SU-DHL-6 (cell line): ENCODE measurements at regions not wholly inside any gene's neighbourhood (a gene's known extent, or its start where the extent isn't known, plus 50 kb on each side); places are given as distances from the start of the nearest gene placed in this dataset.

Experiments used
- H2AFZ ChIP-seq: fragments of 200-600 bp; sonication (generic); 2 replicates; pipeline ENCODE4 v1.6.1; 2014; ENCODE audit warnings: low read depth, mild to moderate bottlenecking, moderate library complexity, mixed read lengths, antibody characterized with exemption, low read length; ENCODE audit not compliant: severe bottlenecking
- H3F3A ChIP-seq: fragments of 200-600 bp; shearing (Covaris generic); 2 replicates; pipeline ENCODE4 v1.6.0; 2016; ENCODE audit warnings: antibody characterized with exemption, mild to moderate bottlenecking; ENCODE audit not compliant: insufficient read depth
- H3K27ac ChIP-seq: fragments of 200-600 bp; sonication (generic); 2 replicates; pipeline ENCODE4 v1.5.1; 2016; ENCODE audit warnings: low read depth, mild to moderate bottlenecking, low read length, moderate library complexity, mixed read lengths
- H3K27me3 ChIP-seq: fragments of 200-600 bp; sonication (generic), shearing (Covaris generic); 2 replicates; pipeline ENCODE4 v1.6.0; 2014; ENCODE audit warnings: mild to moderate bottlenecking, low read length
- H3K36me3 ChIP-seq: fragments of 200-600 bp; sonication (generic); 2 replicates; pipeline ENCODE4 v1.6.1; 2014; ENCODE audit warnings: mild to moderate bottlenecking, low read length, mixed read lengths
- H3K4me2 ChIP-seq: fragments of 300-600, 200-600 bp; shearing (Covaris generic), sonication (generic); 2 replicates; pipeline ENCODE4 v1.6.0; 2014; ENCODE audit warnings: low read length, low read depth, mild to moderate bottlenecking; ENCODE audit not compliant: poor library complexity, severe bottlenecking
- H3K4me3 ChIP-seq: fragments of 200-600 bp; sonication (generic); 2 replicates; pipeline ENCODE4 v1.5.1; 2014; ENCODE audit warnings: antibody characterized with exemption, low read length, mild to moderate bottlenecking, mixed read lengths; ENCODE audit not compliant: insufficient read depth, poor library complexity, severe bottlenecking
- H3K79me2 ChIP-seq: fragments of 200-600 bp; sonication (generic); 2 replicates; pipeline ENCODE4 v1.6.1; 2014; ENCODE audit warnings: mild to moderate bottlenecking, low read length, moderate library complexity; ENCODE audit not compliant: insufficient read depth
- H3K9ac ChIP-seq: fragments of 200-600 bp; sonication (generic); 2 replicates; pipeline ENCODE4 v1.7.0; 2014; ENCODE audit warnings: mild to moderate bottlenecking, low read length
- H3K9me2 ChIP-seq: fragments of 200-600 bp; sonication (generic); replicated peaks from 2 replicates; pipeline ENCODE4 v1.6.1; 2014; ENCODE audit warnings: low read length; ENCODE audit not compliant: insufficient read depth
- H3K9me3 ChIP-seq: fragments of 200-600 bp; sonication (generic); 2 replicates; pipeline ENCODE4 v1.6.1; 2014; ENCODE audit warnings: low read length, mixed read lengths; ENCODE audit not compliant: insufficient read depth
- H4K20me1 ChIP-seq: fragments of 200-600 bp; sonication (generic); 2 replicates; pipeline ENCODE4 v1.6.1; 2014; ENCODE audit warnings: low read depth, mild to moderate bottlenecking, antibody characterized with exemption, low read length, moderate library complexity, mixed read lengths
- EZH2phosphoT487 ChIP-seq: fragments of 200-600 bp; sonication (generic), shearing (Covaris generic); conservative IDR thresholded peaks from 2 replicates; pipeline ENCODE4 v1.6.1; 2018; ENCODE audit warnings: mild to moderate bottlenecking, antibody characterized with exemption, low read length, moderate library complexity, mixed read lengths
- TF ChIP-seq, protein P1 (sequence below): fragments of 200-600 bp; sonication (generic); IDR thresholded peaks from one replicate; pipeline ENCODE4 v1.5.1; 2017; ENCODE audit warnings: antibody characterized with exemption, mild to moderate bottlenecking, low read length, moderate library complexity; ENCODE audit not compliant: insufficient read depth, poor library complexity, severe bottlenecking

DNA sequence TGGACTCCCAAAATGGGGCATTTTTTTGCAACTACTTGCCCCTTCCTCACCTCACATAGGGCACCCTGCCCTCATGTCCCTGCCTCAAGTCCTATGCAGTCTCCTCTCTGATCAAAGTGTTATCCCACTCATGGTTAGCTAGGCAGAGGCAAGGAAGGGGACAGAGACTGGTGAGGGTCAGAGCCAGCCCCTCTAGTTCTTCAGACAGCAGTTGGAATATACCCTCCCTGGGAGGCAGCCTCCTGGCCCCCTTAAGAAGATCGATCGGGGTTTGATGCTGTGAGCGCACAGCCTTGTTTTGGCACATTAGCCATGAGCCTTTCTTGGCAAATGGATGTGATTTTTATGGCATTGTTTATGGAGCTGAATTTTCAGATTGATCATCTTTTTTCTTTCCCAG, 436.9 kb downstream of the BUD13 start:
- Histone ChIP-seq H3F3A (no peaks in the 10 kb centered on the region), H3K9me2 (no peaks in the 10 kb centered on the region), H3K9ac (no peak overlapping the region), H2AFZ (no peak overlapping the region), H4K20me1 (no peaks in the 10 kb centered on the region), H3K27ac (no peak overlapping the region), H3K4me2 (no peak overlapping the region), H3K9me3 (no peaks in the 10 kb centered on the region), H3K27me3 (no peaks in the 10 kb centered on the region), H3K4me3 (no peak overlapping the region), H3K36me3 (no peaks in the 10 kb centered on the region), H3K79me2 (no peaks in the 10 kb centered on the region)
- TF ChIP-seq, protein P1, sequence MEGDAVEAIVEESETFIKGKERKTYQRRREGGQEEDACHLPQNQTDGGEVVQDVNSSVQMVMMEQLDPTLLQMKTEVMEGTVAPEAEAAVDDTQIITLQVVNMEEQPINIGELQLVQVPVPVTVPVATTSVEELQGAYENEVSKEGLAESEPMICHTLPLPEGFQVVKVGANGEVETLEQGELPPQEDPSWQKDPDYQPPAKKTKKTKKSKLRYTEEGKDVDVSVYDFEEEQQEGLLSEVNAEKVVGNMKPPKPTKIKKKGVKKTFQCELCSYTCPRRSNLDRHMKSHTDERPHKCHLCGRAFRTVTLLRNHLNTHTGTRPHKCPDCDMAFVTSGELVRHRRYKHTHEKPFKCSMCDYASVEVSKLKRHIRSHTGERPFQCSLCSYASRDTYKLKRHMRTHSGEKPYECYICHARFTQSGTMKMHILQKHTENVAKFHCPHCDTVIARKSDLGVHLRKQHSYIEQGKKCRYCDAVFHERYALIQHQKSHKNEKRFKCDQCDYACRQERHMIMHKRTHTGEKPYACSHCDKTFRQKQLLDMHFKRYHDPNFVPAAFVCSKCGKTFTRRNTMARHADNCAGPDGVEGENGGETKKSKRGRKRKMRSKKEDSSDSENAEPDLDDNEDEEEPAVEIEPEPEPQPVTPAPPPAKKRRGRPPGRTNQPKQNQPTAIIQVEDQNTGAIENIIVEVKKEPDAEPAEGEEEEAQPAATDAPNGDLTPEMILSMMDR = no peak

DNA sequence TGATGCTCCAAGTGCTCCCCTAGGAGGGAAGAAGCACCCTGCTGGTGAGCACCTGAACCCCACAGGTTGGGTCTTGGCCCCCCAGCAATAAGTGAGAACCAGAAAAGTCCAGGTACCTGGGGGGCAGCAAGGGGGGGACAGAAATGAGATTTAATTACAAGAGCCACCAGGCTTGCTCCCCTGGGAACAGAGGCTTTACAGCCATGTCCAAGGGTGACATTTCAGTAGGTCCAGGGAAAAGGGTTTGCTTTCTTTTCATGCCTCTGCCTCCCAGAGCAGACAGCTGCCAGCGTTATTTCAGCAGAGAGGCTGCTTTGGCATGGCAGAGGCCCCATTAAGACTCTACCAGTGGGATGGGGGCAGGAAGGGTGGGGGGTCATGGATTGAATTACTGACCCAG, 437.7 kb downstream of the BUD13 start:
- H3K4me2 ChIP-seq = no peak overlapping the region
- no peaks in the 10 kb centered on the region for H3K9me3 ChIP-seq
- H3K27ac ChIP-seq = no peak overlapping the region
- no peaks in the 10 kb centered on the region for H3K9me2 ChIP-seq
- H3K27me3 ChIP-seq = no peaks in the 10 kb centered on the region
- H3F3A ChIP-seq = no peaks in the 10 kb centered on the region
- H3K4me3 ChIP-seq = no peak overlapping the region
- H3K79me2 ChIP-seq = no peaks in the 10 kb centered on the region
- TF ChIP-seq, protein P1 = no peak
- no peak for TF ChIP-seq EZH2phosphoT487
- no peaks in the 10 kb centered on the region for H4K20me1 ChIP-seq
- no peak overlapping the region for H3K9ac ChIP-seq
- no peaks in the 10 kb centered on the region for H3K36me3 ChIP-seq
- no peak overlapping the region for H2AFZ ChIP-seq

DNA sequence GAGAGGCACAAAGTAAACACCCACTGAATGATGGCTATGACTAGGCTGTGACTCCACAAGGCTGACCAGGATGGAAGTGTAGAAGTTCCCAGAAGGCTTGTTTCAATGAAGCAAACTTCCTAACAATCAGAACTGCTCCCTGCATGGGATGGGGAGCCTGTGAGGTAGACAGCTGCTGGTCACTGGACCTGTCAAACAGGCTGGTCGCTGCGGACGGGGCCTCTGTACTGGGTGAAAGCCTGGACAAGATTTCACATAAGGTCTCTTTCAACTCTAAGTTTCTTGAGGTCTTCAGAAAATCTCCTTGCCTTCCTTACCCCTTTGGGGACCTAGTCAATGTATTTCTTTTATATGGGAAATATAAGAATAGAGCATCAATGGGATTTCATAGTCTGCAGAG, 438.2 kb downstream of the BUD13 start:
- H3K27ac ChIP-seq = no peak overlapping the region
- H3K9me2 ChIP-seq = no peaks in the 10 kb centered on the region
- no peaks in the 10 kb centered on the region for H3K79me2 ChIP-seq
- no peaks in the 10 kb centered on the region for H4K20me1 ChIP-seq
- no peaks in the 10 kb centered on the region for H3K27me3 ChIP-seq
- no peaks in the 10 kb centered on the region for H3K36me3 ChIP-seq
- H3K4me3 ChIP-seq = no peak overlapping the region
- H3K4me2 ChIP-seq = no peak overlapping the region
- no peaks in the 10 kb centered on the region for H3K9me3 ChIP-seq
- H3F3A ChIP-seq = no peaks in the 10 kb centered on the region
- no peak overlapping the region for H3K9ac ChIP-seq
- no peak overlapping the region for H2AFZ ChIP-seq
- no peak for TF ChIP-seq EZH2phosphoT487
- TF ChIP-seq, protein P1 = no peak
